ENCODE measurements at regions not wholly inside any gene's neighbourhood (a gene's known extent, or its start where the extent isn't known, plus 50 kb on each side); places are given as distances from the start of the nearest gene placed in this dataset.

DNA sequence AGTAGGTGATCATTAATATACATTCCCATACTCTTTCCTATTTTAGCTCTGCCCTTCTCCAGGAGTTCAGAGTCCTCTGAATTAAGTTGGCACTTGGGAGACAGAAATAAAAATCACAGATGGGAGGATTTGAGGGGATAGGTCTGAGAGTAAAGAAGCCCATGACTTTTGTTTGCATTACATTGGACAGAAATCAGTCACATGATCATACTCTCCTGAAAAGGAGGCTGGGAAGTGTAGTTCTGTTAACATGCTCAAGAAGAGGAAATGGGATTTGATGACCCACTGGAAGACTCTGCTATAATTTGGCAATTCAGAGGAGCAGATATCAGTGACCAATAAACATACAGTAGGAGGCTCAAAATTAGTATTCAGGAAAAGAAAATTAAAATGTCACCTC, 674.9 kb upstream of the C16orf82 start:
- TF ChIP-seq, protein P1, sequence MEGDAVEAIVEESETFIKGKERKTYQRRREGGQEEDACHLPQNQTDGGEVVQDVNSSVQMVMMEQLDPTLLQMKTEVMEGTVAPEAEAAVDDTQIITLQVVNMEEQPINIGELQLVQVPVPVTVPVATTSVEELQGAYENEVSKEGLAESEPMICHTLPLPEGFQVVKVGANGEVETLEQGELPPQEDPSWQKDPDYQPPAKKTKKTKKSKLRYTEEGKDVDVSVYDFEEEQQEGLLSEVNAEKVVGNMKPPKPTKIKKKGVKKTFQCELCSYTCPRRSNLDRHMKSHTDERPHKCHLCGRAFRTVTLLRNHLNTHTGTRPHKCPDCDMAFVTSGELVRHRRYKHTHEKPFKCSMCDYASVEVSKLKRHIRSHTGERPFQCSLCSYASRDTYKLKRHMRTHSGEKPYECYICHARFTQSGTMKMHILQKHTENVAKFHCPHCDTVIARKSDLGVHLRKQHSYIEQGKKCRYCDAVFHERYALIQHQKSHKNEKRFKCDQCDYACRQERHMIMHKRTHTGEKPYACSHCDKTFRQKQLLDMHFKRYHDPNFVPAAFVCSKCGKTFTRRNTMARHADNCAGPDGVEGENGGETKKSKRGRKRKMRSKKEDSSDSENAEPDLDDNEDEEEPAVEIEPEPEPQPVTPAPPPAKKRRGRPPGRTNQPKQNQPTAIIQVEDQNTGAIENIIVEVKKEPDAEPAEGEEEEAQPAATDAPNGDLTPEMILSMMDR (IDR thresholded peaks at IDR 0.05): no peak
- TF ChIP-seq POLR2A (IDR thresholded peaks at IDR 0.05) (no peak), POLR2AphosphoS5 (IDR thresholded peaks at IDR 0.05; ENCODE audit: insufficient read depth in 1 of 2, low read depth in 1 of 2) (no peak)

Data from vagina (tissue), 2 donors.